Activated T-helper 1 cell treated with Interleukin-2 at 50 U/mL for 16 hours (primary cell): ENCODE measurements at regions not wholly inside any gene's neighbourhood (a gene's known extent, or its start where the extent isn't known, plus 50 kb on each side); places are given as distances from the start of the nearest gene placed in this dataset.

Experiments used
- DNase-seq: peaks from one replicate; pipeline ENCODE4 v3.0.0-alpha.2; 2020; ENCODE audit warnings: low read depth

GRCh38 chr15:93543093-93543492, 454.1 kb upstream of the RGMA start:
- no peak for DNase-seq

- no peak for DNase-seq
Observed at GRCh38 chr15:93527374-93528050, 438.5 kb upstream of the RGMA start.

- no peak for DNase-seq
Observed at GRCh38 chr15:93524432-93524831, 435.4 kb upstream of the RGMA start.

- no peak for DNase-seq
Observed at GRCh38 chr15:93523481-93523880, 434.5 kb upstream of the RGMA start.

GRCh38 chr15:93520206-93520605, 431.2 kb upstream of the RGMA start:
- DNase-seq = no peak

- no peak for DNase-seq
Observed at GRCh38 chr15:93519599-93519998, 430.6 kb upstream of the RGMA start.

- DNase-seq = no peak
Observed at GRCh38 chr15:93517176-93517575, 428.2 kb upstream of the RGMA start.

- DNase-seq = no peak
Observed at GRCh38 chr15:93515256-93516051, 426.4 kb upstream of the RGMA start.

GRCh38 chr15:93506646-93507045, 417.6 kb upstream of the RGMA start:
- no peak for DNase-seq

GRCh38 chr15:93505506-93505905, 416.5 kb upstream of the RGMA start:
- no peak for DNase-seq

- DNase-seq = no peak
Observed at GRCh38 chr15:93501946-93502345, 412.9 kb upstream of the RGMA start.

- DNase-seq = no peak
Observed at GRCh38 chr15:93500155-93500554, 411.1 kb upstream of the RGMA start.

GRCh38 chr15:93497291-93497690, 408.3 kb upstream of the RGMA start:
- DNase-seq = no peak

GRCh38 chr15:93496888-93497287, 407.9 kb upstream of the RGMA start:
- no peak for DNase-seq

GRCh38 chr15:93495799-93496637, 407.0 kb upstream of the RGMA start:
- DNase-seq = no peak

- no peak for DNase-seq
Observed at GRCh38 chr15:93493172-93493571, 404.2 kb upstream of the RGMA start.

- DNase-seq = no peak
Observed at GRCh38 chr15:93491291-93491690, 402.3 kb upstream of the RGMA start.

- DNase-seq = no peak
Observed at GRCh38 chr15:93488296-93488713, 399.3 kb upstream of the RGMA start.

GRCh38 chr15:93486407-93487117, 397.6 kb upstream of the RGMA start:
- no peak for DNase-seq

GRCh38 chr15:93485438-93486327, 396.7 kb upstream of the RGMA start:
- no peak for DNase-seq

- no peak for DNase-seq
Observed at GRCh38 chr15:93483923-93484322, 394.9 kb upstream of the RGMA start.
